SK-N-SH treated with all-trans-retinoic acid at 6 μM for 48 hours (cell line): ENCODE measurements at regions not wholly inside any gene's neighbourhood (a gene's known extent, or its start where the extent isn't known, plus 50 kb on each side); places are given as distances from the start of the nearest gene placed in this dataset.

ENCODE experiments used
- BACH2 ChIP-seq: fragments of 250-450 bp; sonication (Bioruptor Pico); IDR thresholded peaks from 2 replicates; pipeline ENCODE4 v1.9.0; 2021; ENCODE audit warnings: mild to moderate bottlenecking, borderline replicate concordance
- TSHZ2 ChIP-seq: fragments of 250-450 bp; sonication (Bioruptor Pico); IDR thresholded peaks from 2 replicates; pipeline ENCODE4 v1.5.0; 2020; ENCODE audit warnings: mild to moderate bottlenecking, moderate library complexity
- ZC3H10 ChIP-seq: fragments of 250-450 bp; sonication (Bioruptor Pico); IDR thresholded peaks from 2 replicates; pipeline ENCODE4 v1.5.1; 2021; ENCODE audit warnings: mild to moderate bottlenecking, moderate library complexity
- ZNF565 ChIP-seq: fragments of 450-650 bp; formaldehyde crosslinking; conservative IDR thresholded peaks from 2 replicates; pipeline ENCODE4 v1.5.0; 2020; ENCODE audit warnings: low read depth, mild to moderate bottlenecking, moderate library complexity
- ZNF70 ChIP-seq: fragments of 450-650 bp; formaldehyde crosslinking; IDR thresholded peaks from 2 replicates; pipeline ENCODE4 v1.5.0; 2020; ENCODE audit warnings: mild to moderate bottlenecking, moderate library complexity
- ZNF8 ChIP-seq: fragments of 450-650 bp; formaldehyde crosslinking; IDR thresholded peaks from 2 replicates; pipeline ENCODE4 v1.5.0; 2020; ENCODE audit warnings: mild to moderate bottlenecking, moderate library complexity

- no peak for TF ChIP-seq ZC3H10 (CRISPR knock-in tag)
- TF ChIP-seq ZNF70 (CRISPR knock-in tag), result no peak
- no peak for TF ChIP-seq ZNF8 (CRISPR knock-in tag)
- no peak for TF ChIP-seq ZNF565 (CRISPR knock-in tag)
- no peak for TF ChIP-seq TSHZ2 (CRISPR knock-in tag)
- no peak for TF ChIP-seq BACH2 (CRISPR knock-in tag)
Measured at GRCh38 chr6:121677571-121677970, 242.1 kb downstream of the GJA1 start.
